ENCODE measurements at regions not wholly inside any gene's neighbourhood (a gene's known extent, or its start where the extent isn't known, plus 50 kb on each side); places are given as distances from the start of the nearest gene placed in this dataset.

- no peak for TF ChIP-seq CTCF (conservative IDR thresholded peaks at IDR 0.05)
- TF ChIP-seq ZFX (IDR thresholded peaks at IDR 0.05) = no peak
These were observed 377.2 kb upstream of the LRATD1 start for GRCh38 chr2:14255135-14255820.

All from C4-2B (cell line).